Stomach smooth muscle (tissue), 2 donors: ENCODE measurements at regions not wholly inside any gene's neighbourhood (a gene's known extent, or its start where the extent isn't known, plus 50 kb on each side); places are given as distances from the start of the nearest gene placed in this dataset.

Experiments
- H3K27ac ChIP-seq: one replicate; pipeline ENCODE4 v1.7.0; 2013; ENCODE audit warnings: mild to moderate bottlenecking, low read length, inconsistent platforms
- H3K27me3 ChIP-seq, 2 donors: one replicate each; pipeline ENCODE4 v1.7.0; 2013; ENCODE audit warnings: low read length in 2 of 2; ENCODE audit not compliant: insufficient read depth in 2 of 2, control insufficient read depth in 1 of 2
- H3K36me3 ChIP-seq, 2 donors: one replicate each; pipeline ENCODE4 v1.7.0; 2013; ENCODE audit warnings: low read length in 2 of 2; ENCODE audit not compliant: control insufficient read depth in 2 of 2, insufficient read depth in 2 of 2
- H3K4me1 ChIP-seq: one replicate; pipeline ENCODE4 v1.7.0; 2013; ENCODE audit warnings: low read length; ENCODE audit not compliant: control insufficient read depth, insufficient read depth
- H3K4me3 ChIP-seq, 2 donors: one replicate each; pipeline ENCODE4 v1.7.0; 2013; ENCODE audit warnings: low read length in 2 of 2
- H3K9ac ChIP-seq, 2 donors: one replicate each; pipeline ENCODE4 v1.7.0; 2013; ENCODE audit warnings: low read length in 2 of 2, mild to moderate bottlenecking in 1 of 2
- H3K9me3 ChIP-seq, 2 donors: one replicate each; pipeline ENCODE4 v1.7.0; 2013; ENCODE audit warnings: low read length in 2 of 2; ENCODE audit not compliant: control insufficient read depth in 2 of 2
- donor health status: healthy.
- donor health status: Pancreatic carcinoma.

DNA sequence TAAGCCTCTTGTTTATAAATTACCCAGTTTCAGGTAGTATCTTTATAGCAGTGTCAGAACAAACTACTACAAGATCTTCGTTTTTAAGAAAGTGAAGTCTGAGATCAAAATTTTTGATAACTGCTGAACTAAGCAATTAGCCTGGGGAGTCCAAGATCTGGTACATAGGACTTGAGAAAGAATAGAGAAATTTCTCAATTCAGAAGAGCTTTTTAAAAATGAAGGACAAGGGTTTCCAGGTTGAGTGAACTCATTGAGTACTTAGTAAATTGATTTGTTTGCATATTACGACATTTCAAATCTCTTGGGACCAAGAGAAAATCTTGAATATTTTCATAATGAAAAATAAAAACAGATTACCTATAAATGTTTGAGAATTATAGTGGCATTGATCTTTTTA lies 386.6 kb upstream of the THRB start:
- H3K4me1 ChIP-seq = no peaks in the 10 kb centered on the region
- no peak overlapping the region for H3K27ac ChIP-seq
- no peaks in the 10 kb centered on the region for H3K27me3 ChIP-seq
- H3K36me3 ChIP-seq = no peaks in the 10 kb centered on the region
- no peaks in the 10 kb centered on the region for H3K9me3 ChIP-seq
- H3K9ac ChIP-seq = no peak overlapping the region
- no peak overlapping the region for H3K4me3 ChIP-seq

DNA sequence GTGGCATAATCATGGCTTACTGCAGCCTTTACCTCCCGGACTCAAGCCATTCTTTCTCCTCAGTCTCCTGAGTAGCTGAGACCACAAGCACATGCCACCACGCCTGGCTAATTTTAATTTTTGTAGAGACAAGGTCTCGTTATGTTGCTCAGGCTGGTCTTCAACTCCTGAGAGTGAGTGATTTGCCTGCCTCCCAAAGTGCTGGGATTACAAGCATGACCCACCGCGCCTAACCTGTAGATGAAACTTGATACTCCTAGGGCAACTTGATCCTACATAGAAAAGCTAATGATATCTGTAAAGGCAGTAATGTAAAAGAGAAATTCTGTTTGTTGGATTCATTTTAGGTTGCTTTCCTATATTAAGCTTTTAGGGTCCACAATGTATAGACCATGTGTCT lies 391.9 kb upstream of the THRB start:
- no peak overlapping the region for H3K9ac ChIP-seq
- H3K4me1 ChIP-seq = no peaks in the 10 kb centered on the region
- H3K9me3 ChIP-seq = no peaks in the 10 kb centered on the region
- H3K27ac ChIP-seq = no peak overlapping the region
- no peaks in the 10 kb centered on the region for H3K36me3 ChIP-seq
- no peaks in the 10 kb centered on the region for H3K27me3 ChIP-seq
- H3K4me3 ChIP-seq = no peak overlapping the region

- no peak overlapping the region for H3K9ac ChIP-seq
- H3K4me1 ChIP-seq = no peaks in the 10 kb centered on the region
- no peaks in the 10 kb centered on the region for H3K36me3 ChIP-seq
- H3K4me3 ChIP-seq = no peak overlapping the region
- no peaks in the 10 kb centered on the region for H3K9me3 ChIP-seq
- no peaks in the 10 kb centered on the region for H3K27me3 ChIP-seq
- no peak overlapping the region for H3K27ac ChIP-seq
These were observed 395.4 kb upstream of the THRB start for GRCh38 chr3:24890012-24890411.

DNA sequence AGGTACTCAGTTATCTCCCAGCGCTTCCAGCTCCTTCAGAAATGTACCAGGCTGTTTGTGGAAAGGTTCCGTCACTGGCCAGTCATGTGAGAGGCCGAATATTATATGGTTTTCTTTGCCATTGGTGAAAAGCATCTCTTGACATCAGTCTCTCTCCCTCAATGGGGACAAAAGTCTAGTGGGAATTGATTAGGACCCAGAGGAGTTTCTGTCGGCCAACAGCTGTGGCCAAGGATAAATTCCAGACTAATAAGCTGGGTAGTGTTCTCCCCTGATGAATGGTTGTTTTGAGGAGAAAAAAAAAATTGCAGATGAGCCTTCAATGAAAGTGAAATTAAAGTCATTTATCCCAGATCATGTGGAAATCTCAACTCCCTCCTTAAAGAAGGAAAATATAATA lies 404.7 kb upstream of the THRB start:
- H3K27me3 ChIP-seq = no peaks in the 10 kb centered on the region

GRCh38 chr3:24899901-24900603 lies 405.4 kb upstream of the THRB start:
- Histone ChIP-seq H3K36me3 (no peaks in the 10 kb centered on the region), H3K4me1 (no peaks in the 10 kb centered on the region), H3K9me3 (no peaks in the 10 kb centered on the region), H3K27ac (no peak overlapping the region), H3K9ac (no peak overlapping the region), H3K4me3 (no peak overlapping the region), H3K27me3 (no peaks in the 10 kb centered on the region)

More for the DNA sequence above, 404.7 kb upstream of the THRB start:
- Histone ChIP-seq H3K4me1 (no peaks in the 10 kb centered on the region), H3K27ac (no peak overlapping the region), H3K36me3 (no peaks in the 10 kb centered on the region), H3K9ac (no peak overlapping the region), H3K4me3 (no peak overlapping the region), H3K9me3 (no peaks in the 10 kb centered on the region)

DNA sequence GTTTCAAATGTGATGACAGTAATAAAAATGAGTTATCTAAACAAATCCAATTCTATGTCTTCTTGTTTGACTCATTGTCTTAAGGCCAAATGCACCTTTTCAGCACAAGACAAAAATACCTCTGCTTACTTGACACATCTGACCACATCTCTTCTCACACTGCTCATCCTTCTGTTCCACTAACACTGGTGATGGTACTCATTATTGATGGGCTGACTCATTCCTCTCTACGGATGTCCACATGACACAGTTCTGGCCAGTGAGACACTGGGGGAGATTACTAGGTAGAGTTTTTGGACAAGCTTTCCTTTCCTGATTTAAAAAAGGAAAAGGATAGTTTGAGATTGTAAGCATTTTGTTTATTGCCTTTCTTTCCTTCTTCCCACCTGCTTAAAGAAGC lies 410.6 kb upstream of the THRB start:
- Histone ChIP-seq H3K27me3 (no peaks in the 10 kb centered on the region), H3K4me1 (no peaks in the 10 kb centered on the region), H3K9ac (no peak overlapping the region), H3K9me3 (no peaks in the 10 kb centered on the region), H3K4me3 (no peak overlapping the region), H3K27ac (no peak overlapping the region), H3K36me3 (no peaks in the 10 kb centered on the region)

GRCh38 chr3:24907106-24907505 lies 412.5 kb upstream of the THRB start:
- Histone ChIP-seq H3K27me3 (no peaks in the 10 kb centered on the region), H3K4me3 (no peak overlapping the region), H3K36me3 (no peaks in the 10 kb centered on the region), H3K9me3 (no peaks in the 10 kb centered on the region), H3K4me1 (no peaks in the 10 kb centered on the region), H3K9ac (no peak overlapping the region), H3K27ac (no peak overlapping the region)

- Histone ChIP-seq H3K4me1 (no peaks in the 10 kb centered on the region), H3K27me3 (no peaks in the 10 kb centered on the region), H3K36me3 (no peaks in the 10 kb centered on the region), H3K9ac (no peak overlapping the region), H3K9me3 (no peaks in the 10 kb centered on the region), H3K27ac (no peak overlapping the region), H3K4me3 (no peak overlapping the region)
These were observed 416.4 kb upstream of the THRB start for GRCh38 chr3:24911076-24911475.

DNA sequence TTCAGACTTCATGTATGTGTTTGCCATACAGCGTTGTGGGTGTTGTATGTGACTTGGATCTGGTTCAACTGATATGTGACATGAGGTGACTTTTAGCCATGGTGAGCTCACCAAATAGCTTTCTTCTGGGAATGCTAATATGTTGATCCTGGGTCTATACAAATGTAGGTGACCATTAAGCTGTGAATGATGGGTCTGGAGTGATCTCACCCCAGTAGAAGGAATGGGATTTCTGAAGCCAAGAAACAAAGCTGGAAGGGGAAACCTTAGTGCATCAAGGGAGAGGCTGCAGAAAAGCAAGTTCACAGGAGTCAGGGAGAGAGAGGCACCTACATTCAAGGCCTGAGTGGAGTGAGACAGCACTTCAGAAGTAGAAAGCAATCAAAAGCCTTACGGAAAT lies 421.0 kb upstream of the THRB start:
- H3K4me1 ChIP-seq = no peaks in the 10 kb centered on the region
- H3K27ac ChIP-seq = no peak overlapping the region
- no peaks in the 10 kb centered on the region for H3K9me3 ChIP-seq
- no peaks in the 10 kb centered on the region for H3K36me3 ChIP-seq
- H3K4me3 ChIP-seq = no peak overlapping the region
- H3K27me3 ChIP-seq = no peaks in the 10 kb centered on the region
- H3K9ac ChIP-seq = no peak overlapping the region

- Histone ChIP-seq H3K9me3 (no peaks in the 10 kb centered on the region), H3K4me1 (no peaks in the 10 kb centered on the region), H3K9ac (no peak overlapping the region), H3K27ac (no peak overlapping the region), H3K27me3 (no peaks in the 10 kb centered on the region), H3K36me3 (no peaks in the 10 kb centered on the region), H3K4me3 (no peak overlapping the region)
These were observed 423.3 kb upstream of the THRB start for GRCh38 chr3:24917908-24918307.

DNA sequence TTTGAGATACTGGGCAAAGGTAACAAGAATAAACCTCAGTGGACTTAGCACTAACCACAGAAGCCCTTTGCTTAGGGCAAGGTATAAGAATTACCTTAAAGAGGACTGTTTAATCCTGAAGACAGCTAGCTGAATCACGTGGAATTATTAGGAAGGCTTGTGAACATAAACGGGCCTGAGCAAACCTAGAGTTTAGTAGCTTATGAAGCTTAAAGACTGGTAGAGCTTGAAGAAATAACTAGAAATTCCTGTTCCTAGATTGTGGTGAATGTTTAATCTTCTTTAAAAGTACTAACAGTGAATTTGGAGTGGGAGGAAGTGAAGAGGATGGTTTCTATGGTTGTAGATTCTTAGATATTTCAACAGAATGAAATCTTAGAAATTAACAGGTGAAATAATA lies 428.9 kb upstream of the THRB start:
- H3K27ac ChIP-seq = no peak overlapping the region
- H3K9me3 ChIP-seq = no peaks in the 10 kb centered on the region
- no peaks in the 10 kb centered on the region for H3K36me3 ChIP-seq
- no peaks in the 10 kb centered on the region for H3K27me3 ChIP-seq
- H3K9ac ChIP-seq = no peak overlapping the region
- H3K4me1 ChIP-seq = no peaks in the 10 kb centered on the region
- no peak overlapping the region for H3K4me3 ChIP-seq
